ENCODE measurements at regions not wholly inside any gene's neighbourhood (a gene's known extent, or its start where the extent isn't known, plus 50 kb on each side); places are given as distances from the start of the nearest gene placed in this dataset.

- no peak for TF ChIP-seq POLR2A (IDR thresholded peaks at IDR 0.05)
- TF ChIP-seq, protein P1, sequence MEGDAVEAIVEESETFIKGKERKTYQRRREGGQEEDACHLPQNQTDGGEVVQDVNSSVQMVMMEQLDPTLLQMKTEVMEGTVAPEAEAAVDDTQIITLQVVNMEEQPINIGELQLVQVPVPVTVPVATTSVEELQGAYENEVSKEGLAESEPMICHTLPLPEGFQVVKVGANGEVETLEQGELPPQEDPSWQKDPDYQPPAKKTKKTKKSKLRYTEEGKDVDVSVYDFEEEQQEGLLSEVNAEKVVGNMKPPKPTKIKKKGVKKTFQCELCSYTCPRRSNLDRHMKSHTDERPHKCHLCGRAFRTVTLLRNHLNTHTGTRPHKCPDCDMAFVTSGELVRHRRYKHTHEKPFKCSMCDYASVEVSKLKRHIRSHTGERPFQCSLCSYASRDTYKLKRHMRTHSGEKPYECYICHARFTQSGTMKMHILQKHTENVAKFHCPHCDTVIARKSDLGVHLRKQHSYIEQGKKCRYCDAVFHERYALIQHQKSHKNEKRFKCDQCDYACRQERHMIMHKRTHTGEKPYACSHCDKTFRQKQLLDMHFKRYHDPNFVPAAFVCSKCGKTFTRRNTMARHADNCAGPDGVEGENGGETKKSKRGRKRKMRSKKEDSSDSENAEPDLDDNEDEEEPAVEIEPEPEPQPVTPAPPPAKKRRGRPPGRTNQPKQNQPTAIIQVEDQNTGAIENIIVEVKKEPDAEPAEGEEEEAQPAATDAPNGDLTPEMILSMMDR (IDR thresholded peaks at IDR 0.05), result no peak
Observed at GRCh38 chr3:72100080-72100511, 315.1 kb upstream of the PROK2 start.

Data from testis (tissue), 2 donors.